IMR-90 (cell line): ENCODE measurements at regions not wholly inside any gene's neighbourhood (a gene's known extent, or its start where the extent isn't known, plus 50 kb on each side); places are given as distances from the start of the nearest gene placed in this dataset.

Experiments
- ATAC-seq: fragments of 200-7000 bp; cut with Tn5 transposase; 2 replicates; pipeline ENCODE4 v1.9.1; 2020; ENCODE audit warnings: low read depth, mild to moderate bottlenecking, moderate library complexity
- BruUV-seq: library from RNA; stranded (reverse); fragments of 400-500 nt; replicated peaks from 2 replicates; lab custom pipeline; 2021; lab: Mats Ljungman, UMichigan
- CTCF ChIA-PET: fragments of 300-600 bp; formaldehyde crosslinking; extraction: SDS; loops from one replicate; lab custom pipeline; 2021; ENCODE audit warnings: antibody characterized with exemption; lab: Yijun Ruan, JAX
- POLR2A ChIA-PET: fragments of 300-600 bp; sonication (Branson Sonifier 250); formaldehyde crosslinking; loops from one replicate; lab custom pipeline; 2022; ENCODE audit warnings: antibody characterized with exemption; ENCODE audit not compliant: unreplicated experiment; lab: Charles Lee
- DNase-seq: peaks from one replicate; pipeline ENCODE4 v3.0.0; 2013
- H2AFZ ChIP-seq: replicated peaks from 2 replicates; pipeline ENCODE3; 2013; ENCODE audit warnings: low read length, mild to moderate bottlenecking; ENCODE audit not compliant: poor library complexity
- H2AK5ac ChIP-seq: 2 replicates; pipeline ENCODE4 v1.6.1; 2013; ENCODE audit warnings: low read depth, low read length, inconsistent platforms
- H2AK9ac ChIP-seq: replicated peaks from 2 replicates; pipeline ENCODE3; 2013; ENCODE audit warnings: mild to moderate bottlenecking, low read depth, low read length, moderate library complexity; ENCODE audit not compliant: poor library complexity
- H2BK120ac ChIP-seq: 2 replicates; pipeline ENCODE4 v1.6.1; 2013; ENCODE audit warnings: low read depth, low read length, inconsistent platforms
- H2BK15ac ChIP-seq: 3 replicates; pipeline ENCODE4 v1.6.1; 2013; ENCODE audit warnings: low read depth, low read length, inconsistent platforms
- H2BK20ac ChIP-seq: 2 replicates; pipeline ENCODE4 v1.6.1; 2013; ENCODE audit warnings: low read depth, mild to moderate bottlenecking, inconsistent platforms, low read length, moderate library complexity
- H2BK5ac ChIP-seq: 2 replicates; pipeline ENCODE4 v1.6.1; 2013; ENCODE audit warnings: mild to moderate bottlenecking, low read depth, low read length, inconsistent platforms; ENCODE audit not compliant: poor library complexity, severe bottlenecking
- H3K14ac ChIP-seq: replicated peaks from 2 replicates; pipeline ENCODE4 v1.6.1; 2013; ENCODE audit warnings: low read depth, low read length, inconsistent platforms
- H3K18ac ChIP-seq: 2 replicates; pipeline ENCODE4 v1.6.1; 2013; ENCODE audit warnings: low read depth, low read length, control low read depth
- H3K23ac ChIP-seq: 2 replicates; pipeline ENCODE4 v1.6.1; 2013; ENCODE audit warnings: low read depth, low read length, inconsistent platforms
- H3K27ac ChIP-seq: 2 replicates; pipeline ENCODE4 v1.5.1; 2013; ENCODE audit warnings: mild to moderate bottlenecking, control low read depth, low read length; ENCODE audit not compliant: insufficient read depth
- H3K27me3 ChIP-seq: 2 replicates; pipeline ENCODE4 v1.6.1; 2013; ENCODE audit warnings: low read length; ENCODE audit not compliant: control insufficient read depth, insufficient read depth
- H3K36me3 ChIP-seq: 2 replicates; pipeline ENCODE4 v1.6.1; 2013; ENCODE audit warnings: low read length, mixed read lengths; ENCODE audit not compliant: control insufficient read depth, insufficient read depth
- H3K4ac ChIP-seq: 2 replicates; pipeline ENCODE4 v1.6.1; 2013; ENCODE audit warnings: low read depth, low read length, inconsistent platforms
- H3K4me1 ChIP-seq: 2 replicates; pipeline ENCODE4 v1.6.1; 2013; ENCODE audit warnings: low read length, mixed read lengths; ENCODE audit not compliant: control insufficient read depth, insufficient read depth
- H3K4me2 ChIP-seq: 2 replicates; pipeline ENCODE4 v1.6.1; 2013; ENCODE audit warnings: low read depth, mild to moderate bottlenecking, control low read depth, low read length, moderate library complexity
- H3K4me3 ChIP-seq: 2 replicates; pipeline ENCODE4 v1.5.1; 2013; ENCODE audit warnings: low read depth, mild to moderate bottlenecking, control low read depth, low read length, moderate library complexity; ENCODE audit not compliant: insufficient read depth
- H3K56ac ChIP-seq: 2 replicates; pipeline ENCODE4 v1.6.1; 2013; ENCODE audit warnings: low read length, inconsistent platforms; ENCODE audit not compliant: insufficient read depth; ENCODE audit errors: extremely low read depth
- H3K79me1 ChIP-seq, 2 experiments: 2 replicates each; pipeline ENCODE4 v1.6.1; 2013; ENCODE audit warnings: low read length in 2 of 2, inconsistent platforms in 1 of 2, low read depth in 1 of 2
- H3K9ac ChIP-seq: 2 replicates; pipeline ENCODE4 v1.6.1; 2013; ENCODE audit warnings: low read depth, low read length, control low read depth
- H3K9me1 ChIP-seq: 2 replicates; pipeline ENCODE4 v1.6.1; 2013; ENCODE audit warnings: low read length, inconsistent platforms; ENCODE audit not compliant: insufficient read depth
- H3K9me3 ChIP-seq: 2 replicates; pipeline ENCODE4 v1.6.1; 2013; ENCODE audit warnings: low read length; ENCODE audit not compliant: control insufficient read depth, insufficient read depth
- H4K20me1 ChIP-seq: 2 replicates; pipeline ENCODE4 v1.6.1; 2013; ENCODE audit warnings: low read length, inconsistent platforms; ENCODE audit not compliant: insufficient read depth
- H4K5ac ChIP-seq: 2 replicates; pipeline ENCODE4 v1.6.1; 2013; ENCODE audit warnings: mild to moderate bottlenecking, low read depth, low read length, control low read depth
- H4K8ac ChIP-seq, 2 experiments: 2 replicates each; pipeline ENCODE4 v1.6.1; 2013; ENCODE audit warnings: low read depth in 2 of 2, low read length in 2 of 2, control low read depth in 1 of 2, inconsistent platforms in 1 of 2
- H4K91ac ChIP-seq: 2 replicates; pipeline ENCODE4 v1.6.1; 2013; ENCODE audit warnings: low read depth, low read length, inconsistent platforms; ENCODE audit not compliant: insufficient read depth
- CEBPB ChIP-seq: IDR thresholded peaks from 2 replicates; pipeline ENCODE4 v1.6.1; 2012; ENCODE audit warnings: low read depth, low read length, improper control_type of control experiment
- CHD1 ChIP-seq: IDR thresholded peaks from 2 replicates; pipeline ENCODE4 v1.6.1; 2012; ENCODE audit warnings: low read depth, low read length, improper control_type of control experiment
- CTCF ChIP-seq: conservative IDR thresholded peaks from 2 replicates; pipeline ENCODE4 v1.5.1; 2012; ENCODE audit warnings: mild to moderate bottlenecking, low read depth, low read length, improper control_type of control experiment
- ELK1 ChIP-seq: fragments of 150-350 bp; IDR thresholded peaks from 2 replicates; pipeline ENCODE4 v1.6.1; 2016; ENCODE audit warnings: low read depth, mild to moderate bottlenecking, low read length, moderate library complexity, borderline replicate concordance
- FOS ChIP-seq: fragments of 150-350 bp; IDR thresholded peaks from 2 replicates; pipeline ENCODE4 v1.6.1; 2016; ENCODE audit warnings: low read depth, low read length
- MAFK ChIP-seq: IDR thresholded peaks from 2 replicates; pipeline ENCODE4 v1.6.1; 2012; ENCODE audit warnings: low read depth, low read length, improper control_type of control experiment
- MAZ ChIP-seq: IDR thresholded peaks from 2 replicates; pipeline ENCODE4 v1.6.1; 2012; ENCODE audit warnings: low read depth, mild to moderate bottlenecking, low read length, improper control_type of control experiment, moderate library complexity, borderline replicate concordance
- MXI1 ChIP-seq: IDR thresholded peaks from 2 replicates; pipeline ENCODE4 v1.6.1; 2012; ENCODE audit warnings: low read depth, mild to moderate bottlenecking, low read length, moderate library complexity, borderline replicate concordance
- NFE2L2 ChIP-seq: fragments of 150-350 bp; IDR thresholded peaks from 2 replicates; pipeline ENCODE4 v1.6.1; 2016; ENCODE audit warnings: low read depth, mild to moderate bottlenecking, low read length
- POLR2A ChIP-seq: IDR thresholded peaks from 2 replicates; pipeline ENCODE4 v1.6.1; 2012; ENCODE audit warnings: mild to moderate bottlenecking, low read depth, low read length
- RAD21 ChIP-seq: IDR thresholded peaks from 2 replicates; pipeline ENCODE4 v1.6.1; 2012; ENCODE audit warnings: low read length, improper control_type of control experiment
- RCOR1 ChIP-seq: IDR thresholded peaks from 2 replicates; pipeline ENCODE4 v1.6.1; 2012; ENCODE audit warnings: mild to moderate bottlenecking, low read length, improper control_type of control experiment; ENCODE audit not compliant: insufficient replicate concordance
- RFX5 ChIP-seq: IDR thresholded peaks from 2 replicates; pipeline ENCODE4 v1.8.0; 2012; ENCODE audit warnings: low read depth, mild to moderate bottlenecking, low read length, moderate library complexity
- SMC3 ChIP-seq: fragments of 150-350 bp; IDR thresholded peaks from 2 replicates; pipeline ENCODE4 v1.6.1; 2016; ENCODE audit warnings: low read depth, mild to moderate bottlenecking, antibody characterized with exemption, low read length, moderate library complexity
- USF2 ChIP-seq: fragments of 150-350 bp; IDR thresholded peaks from 2 replicates; pipeline ENCODE4 v1.6.1; 2017; ENCODE audit warnings: mild to moderate bottlenecking, antibody characterized with exemption, low read length, low read depth
- WGBS, 2 experiments: methylation state at CpG; one replicate each; pipeline versions ENCODE4 v1.1.5 to v1.1.7; 2013; ENCODE audit warnings: missing lambda C conversion rate in 2 of 2; ENCODE audit not compliant: insufficient read length in 1 of 2; ENCODE audit errors: extremely low coverage in 2 of 2; 5-methylcytosine and 5-hydroxymethylcytosine counted together
- dilution Hi-C: fragments of 300-500 bp; cut with HindIII; formaldehyde crosslinking; loops from one replicate; pipeline ENCODE4 v1.14.3; 2018; ENCODE audit warnings: low sequenced_read_pairs; ENCODE audit not compliant: unreplicated experiment
- in situ Hi-C: fragments of 300-500 bp; cut with MboI; formaldehyde crosslinking; loops from 3 replicates; pipeline ENCODE4 v1.14.3; 2019; ENCODE audit warnings: low sequenced_read_pairs, inconsistent platforms, mixed read lengths
- intact Hi-C: fragments of 100-400 bp; cut with micrococcal nuclease; formaldehyde crosslinking; loops from 2 replicates; pipeline ENCODE4 v1.10.0; 2022

- Histone ChIP-seq H3K9ac (no peak overlapping the region), H2BK15ac (no peak overlapping the region), H3K4me1 (no peaks in the 10 kb centered on the region), H3K79me1 (no peaks in the 10 kb centered on the region), H3K23ac (no peak overlapping the region), H3K4me2 (no peak overlapping the region), H4K5ac (no peak overlapping the region), H3K27me3 (peaks cover 6% of the 10 kb centered on the region), H3K56ac (no peak overlapping the region), H3K9me1 (no peaks in the 10 kb centered on the region), H3K4me3 (no peak overlapping the region), H4K20me1 (no peaks in the 10 kb centered on the region), H3K36me3 (no peaks in the 10 kb centered on the region), H3K4ac (no peak overlapping the region), H2AK9ac (no peak overlapping the region), H3K9me3 (no peaks in the 10 kb centered on the region), H3K18ac (no peak overlapping the region), H3K27ac (no peak overlapping the region), H2BK5ac (no peak overlapping the region), H2AK5ac (no peak overlapping the region), H4K8ac (no peak overlapping the region), H2BK20ac (no peak overlapping the region), H4K91ac (no peak overlapping the region), H3K14ac (no peak overlapping the region), H2BK120ac (no peak overlapping the region), H2AFZ (no peak overlapping the region)
- intact Hi-C loops = no loop called here
- no CpG with 5 or more reads among the region's 1 CpG for WGBS, 2 experiments
- in situ Hi-C loops = no loop called here
- DNase-seq = no peak
- no peak for TF ChIP-seq POLR2A
- no peak for TF ChIP-seq MXI1
- TF ChIP-seq USF2 = no peak
- no peak for TF ChIP-seq NFE2L2
- TF ChIP-seq MAZ = no peak
- no peak for TF ChIP-seq RAD21
- TF ChIP-seq FOS = no peak
- no peak for TF ChIP-seq ELK1
- TF ChIP-seq RCOR1 = no peak
- TF ChIP-seq RFX5 = no peak
- no peak for TF ChIP-seq MAFK
- no peak for TF ChIP-seq CEBPB
- TF ChIP-seq SMC3 = no peak
- TF ChIP-seq CHD1 = no peak
- TF ChIP-seq CTCF = no peak
- ATAC-seq = no peak
- BruUV-seq = no TSS peak
- ChIA-PET CTCF (no interaction called here), POLR2A (no interaction called here)
- dilution Hi-C loops = no loop called here
These were observed 139.2 kb downstream of the PDCD6IP start for GRCh38 chr3:33937628-33938027.
